ENCODE measurements at regions not wholly inside any gene's neighbourhood (a gene's known extent, or its start where the extent isn't known, plus 50 kb on each side); places are given as distances from the start of the nearest gene placed in this dataset.
"Not testable (repeated sequence)": the region's sequence is repeated elsewhere in the genome, so short reads cannot be mapped to it uniquely, and the experiment has no call there.

GRCh38 chr16:29271721-29272675 is 134.5 kb downstream of the NPIPB11 start:
- DNase-seq = not testable (repeated sequence)

- not testable (repeated sequence) for DNase-seq
These were observed 135.6 kb downstream of the NPIPB11 start for GRCh38 chr16:29270923-29271322.

GRCh38 chr16:29270033-29270432 is 136.5 kb downstream of the NPIPB11 start:
- not testable (repeated sequence) for DNase-seq

- DNase-seq = not testable (repeated sequence)
These were observed 137.2 kb downstream of the NPIPB11 start for GRCh38 chr16:29269192-29269811.

- not testable (repeated sequence) for DNase-seq
These were observed 137.7 kb downstream of the NPIPB11 start for GRCh38 chr16:29268785-29269191.

- not testable (repeated sequence) for DNase-seq
These were observed 138.2 kb downstream of the NPIPB11 start for GRCh38 chr16:29268348-29268747.

GRCh38 chr16:29267891-29268290 is 138.6 kb downstream of the NPIPB11 start:
- DNase-seq = not testable (repeated sequence)

- not testable (repeated sequence) for DNase-seq
These were observed 139.4 kb downstream of the NPIPB11 start for GRCh38 chr16:29267055-29267619.

- DNase-seq = not testable (repeated sequence)
These were observed 139.9 kb downstream of the NPIPB11 start for GRCh38 chr16:29266612-29267011.

- DNase-seq = not testable (repeated sequence)
These were observed 141.2 kb downstream of the NPIPB11 start for GRCh38 chr16:29265255-29265853.

GRCh38 chr16:29264080-29264837 is 142.3 kb downstream of the NPIPB11 start:
- not testable (repeated sequence) for DNase-seq

GRCh38 chr16:29262725-29263124 is 143.8 kb downstream of the NPIPB11 start:
- not testable (repeated sequence) for DNase-seq

GRCh38 chr16:29261427-29262248 is 144.9 kb downstream of the NPIPB11 start:
- not testable (repeated sequence) for DNase-seq

- DNase-seq = not testable (repeated sequence)
These were observed 145.7 kb downstream of the NPIPB11 start for GRCh38 chr16:29260683-29261426.

GRCh38 chr16:29259635-29260457 is 146.7 kb downstream of the NPIPB11 start:
- DNase-seq = not testable (repeated sequence)

GRCh38 chr16:29258946-29259634 is 147.4 kb downstream of the NPIPB11 start:
- DNase-seq = not testable (repeated sequence)

- DNase-seq = not testable (repeated sequence)
These were observed 148.8 kb downstream of the NPIPB11 start for GRCh38 chr16:29257419-29258336.

GRCh38 chr16:29256501-29256981 is 150.0 kb downstream of the NPIPB11 start:
- no peak for DNase-seq
